Astrocyte of the cerebellum (primary cell): ENCODE measurements at regions not wholly inside any gene's neighbourhood (a gene's known extent, or its start where the extent isn't known, plus 50 kb on each side); places are given as distances from the start of the nearest gene placed in this dataset.

Experiments used
- DNase-seq: peaks from one replicate; pipeline ENCODE4 v3.0.0-alpha.2; 2011; ENCODE audit warnings: low read depth
- H3K4me3 ChIP-seq: 2 replicates; pipeline ENCODE4 v1.5.1; 2011; ENCODE audit warnings: mild to moderate bottlenecking, low read depth, low read length, moderate library complexity
- CTCF ChIP-seq: IDR thresholded peaks from 2 replicates; pipeline ENCODE4 v1.5.1; 2012; ENCODE audit warnings: low read length, low read depth, moderate library complexity, mild to moderate bottlenecking; ENCODE audit errors: missing control alignments
- in situ Hi-C: cut with HindIII; loops from 2 replicates; pipeline ENCODE4 v1.10.0; 2017; ENCODE audit warnings: low sequenced_read_pairs

- DNase-seq = no peak
- in situ Hi-C loops = no loop called here
- TF ChIP-seq CTCF = no peak
- no peak overlapping the region for H3K4me3 ChIP-seq
Observed at GRCh38 chr13:97148894-97149293, 73.2 kb upstream of the MBNL2 start.

- no peak for DNase-seq
- in situ Hi-C loops = no loop called here
- no peak for TF ChIP-seq CTCF
Observed at GRCh38 chr13:97160421-97160820, 61.7 kb upstream of the MBNL2 start.

GRCh38 chr13:97161582-97162231 lies 60.4 kb upstream of the MBNL2 start:
- in situ Hi-C loops = no loop called here
- H3K4me3 ChIP-seq = no peak overlapping the region
- no peak for TF ChIP-seq CTCF
- DNase-seq = no peak

More at GRCh38 chr13:97160421-97160820, 61.7 kb upstream of the MBNL2 start:
- H3K4me3 ChIP-seq = no peak overlapping the region

GRCh38 chr13:97165502-97166425 lies 56.4 kb upstream of the MBNL2 start:
- in situ Hi-C loops = no loop called here
- no peak for DNase-seq
- no peak for TF ChIP-seq CTCF
- no peak overlapping the region for H3K4me3 ChIP-seq

- in situ Hi-C loops = no loop called here
- no peak overlapping the region for H3K4me3 ChIP-seq
- TF ChIP-seq CTCF = no peak
- DNase-seq = no peak
Observed at GRCh38 chr13:97171136-97171535, 51.0 kb upstream of the MBNL2 start.
